Esophagus muscularis mucosa (tissue), 4 donors: ENCODE measurements at regions not wholly inside any gene's neighbourhood (a gene's known extent, or its start where the extent isn't known, plus 50 kb on each side); places are given as distances from the start of the nearest gene placed in this dataset.

Experiments used
- CTCF ChIP-seq, 3 experiments: fragments of 200-600 bp in 2 of 3; fragments of 450-650 bp in 1 of 3; sonication (generic) in 2 of 3; IDR thresholded peaks; one replicate each; pipeline ENCODE4 v1.5.1; 2017 to 2019; ENCODE audit warnings: antibody characterized with exemption in 3 of 3, mild to moderate bottlenecking in 2 of 3, moderate library complexity in 1 of 3
- EP300 ChIP-seq: sonication (generic); formaldehyde crosslinking; IDR thresholded peaks from one replicate; pipeline ENCODE4 v1.6.1; 2017; ENCODE audit warnings: antibody characterized with exemption
- POLR2A ChIP-seq: fragments of 450-650 bp; IDR thresholded peaks from one replicate; pipeline ENCODE4 v1.6.1; 2017; ENCODE audit warnings: antibody characterized with exemption, moderate library complexity, mild to moderate bottlenecking, low read depth
- POLR2AphosphoS5 ChIP-seq, 2 donors: sonication (generic); formaldehyde crosslinking; IDR thresholded peaks; one replicate each; pipeline ENCODE4 v1.6.1; 2017; ENCODE audit warnings: antibody characterized with exemption in 2 of 2

- TF ChIP-seq CTCF (IDR thresholded peaks at IDR 0.05): no peak
- TF ChIP-seq POLR2AphosphoS5 (IDR thresholded peaks at IDR 0.05): no peak
- no peak for TF ChIP-seq POLR2A
- TF ChIP-seq EP300: no peak
These were observed 136.5 kb upstream of the HNRNPU start for GRCh38 chr1:245000872-245001188.
